ENCODE measurements at regions not wholly inside any gene's neighbourhood (a gene's known extent, or its start where the extent isn't known, plus 50 kb on each side); places are given as distances from the start of the nearest gene placed in this dataset.

DNA sequence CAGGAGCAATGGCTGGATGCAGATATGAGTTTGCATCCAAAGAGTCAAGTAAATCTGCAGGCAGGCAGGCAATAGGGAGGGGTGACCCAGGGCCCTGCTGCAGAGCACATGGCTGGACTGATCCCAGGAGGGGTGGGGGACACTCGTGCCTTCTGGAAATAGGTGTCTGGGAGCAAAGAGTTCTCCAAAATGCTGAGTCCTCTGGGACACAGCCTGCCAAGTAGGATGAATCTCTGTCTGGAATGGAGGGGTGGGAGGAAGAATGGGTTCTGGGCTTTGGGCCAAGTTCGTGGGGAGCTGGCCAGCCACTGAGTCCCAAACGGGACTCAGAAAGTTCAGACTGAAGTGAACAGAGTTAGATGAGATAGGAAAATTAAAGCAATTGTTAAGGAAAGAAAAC, 214.5 kb downstream of the MTHFS start:
- no peak for TF ChIP-seq CTCF (conservative IDR thresholded peaks at IDR 0.05 in 1 of 2, IDR thresholded peaks at IDR 0.05 in 1 of 2; ENCODE audit: low read depth in 1 of 2, low read length in 2 of 2)
- no peak for TF ChIP-seq EZH2 (IDR thresholded peaks at IDR 0.05; ENCODE audit: low read length, missing control alignments)
